ENCODE measurements at regions not wholly inside any gene's neighbourhood (a gene's known extent, or its start where the extent isn't known, plus 50 kb on each side); places are given as distances from the start of the nearest gene placed in this dataset.

DNA sequence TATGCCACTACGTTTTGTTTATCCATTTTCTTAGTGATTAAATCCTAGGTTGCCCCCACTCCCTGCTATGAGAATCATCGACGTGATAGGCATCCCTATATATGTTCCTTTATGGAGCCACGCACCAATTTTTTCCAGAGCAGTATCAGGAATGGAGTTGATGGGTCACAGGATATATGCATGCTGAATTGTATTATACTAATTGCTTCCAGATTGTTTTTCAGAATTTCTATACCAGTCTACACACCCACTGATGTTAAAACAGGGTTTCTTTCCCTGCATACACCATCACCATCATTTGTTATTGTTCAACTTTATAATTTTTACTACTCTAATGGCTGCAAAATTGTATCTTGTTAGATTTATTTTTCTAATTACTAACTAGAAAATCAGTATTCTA is 100.1 kb upstream of the MRPS22 start (continued):
- TF ChIP-seq ZBTB9 (CRISPR knock-in tag; IDR thresholded peaks at IDR 0.05) (no peak), RBM14 (IDR thresholded peaks at IDR 0.05; ENCODE audit: borderline replicate concordance, insufficient read depth, low read depth, low read length) (no peak), NR4A1 (CRISPR knock-in tag; IDR thresholded peaks at IDR 0.05) (no peak), NR4A1 (tag; IDR thresholded peaks at IDR 0.05) (no peak), ZNF444 (CRISPR knock-in tag; IDR thresholded peaks at IDR 0.05) (no peak), ZNF274 (IDR thresholded peaks at IDR 0.05; ENCODE audit: borderline replicate concordance, low read depth, low read length) (no peak), PHB (CRISPR knock-in tag; IDR thresholded peaks at IDR 0.05) (no peak)

GRCh38 chr3:139248593-139249255 is 95.1 kb upstream of the MRPS22 start:
- Histone ChIP-seq H3K9ac (ENCODE audit: insufficient read depth in 1 of 2, low read depth in 2 of 2, low read length in 2 of 2) (no peak overlapping the region), H3K79me2 (ENCODE audit: control insufficient read depth, insufficient read depth, low read length) (no peaks in the 10 kb centered on the region), H3K36me3 (ENCODE audit: control insufficient read depth, insufficient read depth, low read length) (no peaks in the 10 kb centered on the region), H2AFZ (ENCODE audit: low read depth, low read length) (peak overlapping the region; percentile 67), H4K20me1 (replicated peaks; ENCODE audit: control insufficient read depth, insufficient read depth, low read length) (no peaks in the 10 kb centered on the region), H3K9me1 (ENCODE audit: control insufficient read depth, insufficient read depth, low read length) (no peaks in the 10 kb centered on the region), H3K27me3 (ENCODE audit: control insufficient read depth in 2 of 2, insufficient read depth in 2 of 2, low read length in 2 of 2) (no peaks in the 10 kb centered on the region), H3K9me3 (replicated peaks; ENCODE audit: control insufficient read depth, insufficient read depth, low read depth, low read length) (no peaks in the 10 kb centered on the region), H3K4me2 (ENCODE audit: insufficient read depth, low read length) (no peak overlapping the region), H3K4me3 (no peak overlapping the region), H3K27ac (ENCODE audit: extremely low read depth, low read depth, low read length) (no peak overlapping the region), H3K4me1 (replicated peaks in 1 of 2; ENCODE audit: control insufficient read depth in 2 of 2, insufficient read depth in 2 of 2, low read length in 2 of 2) (peaks cover 3 to 6% of the 10 kb centered on the region in 2 experiments; a peak in 3 of 5 replicates)
- DNase-seq (ENCODE audit: extremely low read depth in 1 of 4, low spot score in 3 of 4) (no peak), ATAC-seq (no peak), FAIRE-seq (no peak)
- WGBS (ENCODE audit: insufficient coverage, low coverage, missing lambda C conversion rate): 41% methylated on average over 4 of the region's 4 CpGs
- intact Hi-C loops (cut with micrococcal nuclease) (no loop called here), in situ Hi-C loops (cut with MboI) (no loop called here)
- no TSS peak for BruUV-seq (replicated peaks)
- ChIA-PET POLR2A (interaction anchor here (1.4 kb wide), 1 partner anchor 11 kb away, joined by 3 read pairs; no protein-coding TSS in a partner anchor), CTCF (ENCODE audit: low intra/inter-chr PET ratio) (interaction anchor here (0.6 kb wide), 1 partner anchor 152 kb away, joined by 3 read pairs; no protein-coding TSS in a partner anchor)
- TF ChIP-seq DNMT1 (IDR thresholded peaks at IDR 0.05): no peak
- TF ChIP-seq SAFB2 (IDR thresholded peaks at IDR 0.05; ENCODE audit: borderline replicate concordance, low read depth, low read length, severe bottlenecking): no peak
- no peak for TF ChIP-seq HDGF (IDR thresholded peaks at IDR 0.05)
- no peak for TF ChIP-seq ZNF311 (CRISPR knock-in tag; IDR thresholded peaks at IDR 0.05)
- TF ChIP-seq TRIM28 (IDR thresholded peaks at IDR 0.05): no peak
- TF ChIP-seq BCLAF1 (IDR thresholded peaks at IDR 0.05; ENCODE audit: borderline replicate concordance in 1 of 2, control insufficient read depth in 1 of 2, low read depth in 2 of 2, low read length in 1 of 2): no peak
- TF ChIP-seq GATAD2B (IDR thresholded peaks at IDR 0.05; ENCODE audit: borderline replicate concordance): no peak
- TF ChIP-seq SREBF2 (CRISPR knock-in tag; IDR thresholded peaks at IDR 0.05): no peak
- no peak for TF ChIP-seq TAF1 (IDR thresholded peaks at IDR 0.05; ENCODE audit: control insufficient read depth, extremely low read depth, insufficient read depth, low read length, severe bottlenecking)
- TF ChIP-seq ZKSCAN1 (IDR thresholded peaks at IDR 0.05; ENCODE audit: low read depth, low read length): no peak
- TF ChIP-seq TRIM24 (IDR thresholded peaks at IDR 0.05): no peak
- TF ChIP-seq KAT7 (CRISPR knock-in tag; IDR thresholded peaks at IDR 0.05; ENCODE audit: borderline replicate concordance): no peak
